ENCODE measurements at regions not wholly inside any gene's neighbourhood (a gene's known extent, or its start where the extent isn't known, plus 50 kb on each side); places are given as distances from the start of the nearest gene placed in this dataset.

GRCh38 chr16:75836347-75837010 is 110.2 kb upstream of the CPHXL start:
- TF ChIP-seq CTCF (IDR thresholded peaks at IDR 0.05; ENCODE audit: low read depth, low read length), result no peak
- no peak overlapping the region for H3K4me3 ChIP-seq (ENCODE audit: low read depth, low read length)
- DNase-seq (ENCODE audit: low read depth, low spot score), result no peak
- CTCF ChIA-PET, result interaction anchor here (0.6 kb wide), 1 partner anchor 641 kb away, joined by 11 read pairs; no protein-coding TSS in a partner anchor
- POLR2A ChIA-PET, result no interaction called here
- no peak overlapping the region for H3K27ac ChIP-seq (ENCODE audit: low read depth, low read length)
- no peaks in the 10 kb centered on the region for H3K27me3 ChIP-seq (ENCODE audit: control insufficient read depth, insufficient read depth, low read length)
- H3K9me3 ChIP-seq (ENCODE audit: control insufficient read depth, insufficient read depth, low read length), result no peaks in the 10 kb centered on the region

- CTCF ChIA-PET, result interaction anchor here (0.6 kb wide), 1 partner anchor 640 kb away, joined by 11 read pairs; no protein-coding TSS in a partner anchor
These were observed 111.0 kb upstream of the CPHXL start for GRCh38 chr16:75837264-75837663.

GRCh38 chr16:75837681-75838080 is 111.4 kb upstream of the CPHXL start:
- ChIA-PET POLR2A (no interaction called here), CTCF (no interaction called here)
- DNase-seq (ENCODE audit: low read depth, low spot score), result no peak
- H3K27me3 ChIP-seq (ENCODE audit: control insufficient read depth, insufficient read depth, low read length), result no peaks in the 10 kb centered on the region
- no peak overlapping the region for H3K4me3 ChIP-seq (ENCODE audit: low read depth, low read length)
- no peak for TF ChIP-seq CTCF (IDR thresholded peaks at IDR 0.05; ENCODE audit: low read depth, low read length)
- no peaks in the 10 kb centered on the region for H3K9me3 ChIP-seq (ENCODE audit: control insufficient read depth, insufficient read depth, low read length)
- H3K27ac ChIP-seq (ENCODE audit: low read depth, low read length), result no peak overlapping the region

More at GRCh38 chr16:75837264-75837663, 111.0 kb upstream of the CPHXL start:
- Histone ChIP-seq H3K27ac (ENCODE audit: low read depth, low read length) (no peak overlapping the region), H3K9me3 (ENCODE audit: control insufficient read depth, insufficient read depth, low read length) (no peaks in the 10 kb centered on the region), H3K4me3 (ENCODE audit: low read depth, low read length) (no peak overlapping the region), H3K27me3 (ENCODE audit: control insufficient read depth, insufficient read depth, low read length) (no peaks in the 10 kb centered on the region)
- no peak for DNase-seq (ENCODE audit: low read depth, low spot score)
- POLR2A ChIA-PET, result no interaction called here
- no peak for TF ChIP-seq CTCF (IDR thresholded peaks at IDR 0.05; ENCODE audit: low read depth, low read length)

GRCh38 chr16:75841517-75841916 is 115.2 kb upstream of the CPHXL start:
- Histone ChIP-seq H3K27me3 (ENCODE audit: control insufficient read depth, insufficient read depth, low read length) (no peaks in the 10 kb centered on the region), H3K4me3 (ENCODE audit: low read depth, low read length) (no peak overlapping the region), H3K9me3 (ENCODE audit: control insufficient read depth, insufficient read depth, low read length) (no peaks in the 10 kb centered on the region), H3K27ac (ENCODE audit: low read depth, low read length) (no peak overlapping the region)
- no peak for DNase-seq (ENCODE audit: low read depth, low spot score)
- TF ChIP-seq CTCF (IDR thresholded peaks at IDR 0.05; ENCODE audit: low read depth, low read length), result no peak
- POLR2A ChIA-PET, result no interaction called here
- CTCF ChIA-PET, result no interaction called here

- TF ChIP-seq CTCF (IDR thresholded peaks at IDR 0.05; ENCODE audit: low read depth, low read length), result no peak
- POLR2A ChIA-PET, result no interaction called here
- Histone ChIP-seq H3K4me3 (ENCODE audit: low read depth, low read length) (no peak overlapping the region), H3K27me3 (ENCODE audit: control insufficient read depth, insufficient read depth, low read length) (no peaks in the 10 kb centered on the region), H3K27ac (ENCODE audit: low read depth, low read length) (no peak overlapping the region), H3K9me3 (ENCODE audit: control insufficient read depth, insufficient read depth, low read length) (no peaks in the 10 kb centered on the region)
- no peak for DNase-seq (ENCODE audit: low read depth, low spot score)
- CTCF ChIA-PET, result no interaction called here
These were observed 120.9 kb upstream of the CPHXL start for GRCh38 chr16:75847172-75847571.

Data from AG04450 (cell line).